ENCODE measurements at regions not wholly inside any gene's neighbourhood (a gene's known extent, or its start where the extent isn't known, plus 50 kb on each side); places are given as distances from the start of the nearest gene placed in this dataset.
A peak's percentile ranks its signal among the peaks of the same experiment; 100 is the strongest.

- no peak for ATAC-seq
- Histone ChIP-seq H3K36me3 (no peaks in the 10 kb centered on the region), H3K4me1 (no peaks in the 10 kb centered on the region), H3K9me3 (no peaks in the 10 kb centered on the region), H3K27ac (no peak overlapping the region), H3K4me3 (no peak overlapping the region), H3K27me3 (no peaks in the 10 kb centered on the region)
- intact Hi-C loops (cut with DNase I; ENCODE audit: low total_unique reads): no loop called here
- TF ChIP-seq, protein P1, sequence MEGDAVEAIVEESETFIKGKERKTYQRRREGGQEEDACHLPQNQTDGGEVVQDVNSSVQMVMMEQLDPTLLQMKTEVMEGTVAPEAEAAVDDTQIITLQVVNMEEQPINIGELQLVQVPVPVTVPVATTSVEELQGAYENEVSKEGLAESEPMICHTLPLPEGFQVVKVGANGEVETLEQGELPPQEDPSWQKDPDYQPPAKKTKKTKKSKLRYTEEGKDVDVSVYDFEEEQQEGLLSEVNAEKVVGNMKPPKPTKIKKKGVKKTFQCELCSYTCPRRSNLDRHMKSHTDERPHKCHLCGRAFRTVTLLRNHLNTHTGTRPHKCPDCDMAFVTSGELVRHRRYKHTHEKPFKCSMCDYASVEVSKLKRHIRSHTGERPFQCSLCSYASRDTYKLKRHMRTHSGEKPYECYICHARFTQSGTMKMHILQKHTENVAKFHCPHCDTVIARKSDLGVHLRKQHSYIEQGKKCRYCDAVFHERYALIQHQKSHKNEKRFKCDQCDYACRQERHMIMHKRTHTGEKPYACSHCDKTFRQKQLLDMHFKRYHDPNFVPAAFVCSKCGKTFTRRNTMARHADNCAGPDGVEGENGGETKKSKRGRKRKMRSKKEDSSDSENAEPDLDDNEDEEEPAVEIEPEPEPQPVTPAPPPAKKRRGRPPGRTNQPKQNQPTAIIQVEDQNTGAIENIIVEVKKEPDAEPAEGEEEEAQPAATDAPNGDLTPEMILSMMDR (IDR thresholded peaks at IDR 0.05 in 4 of 5, conservative IDR thresholded peaks at IDR 0.05 in 1 of 5): no peak
- TF ChIP-seq POLR2A (IDR thresholded peaks at IDR 0.05): no peak
- in situ Hi-C loops (cut with MboI; ENCODE audit: low sequenced_read_pairs in 4 of 4): no loop called here
- DNase-seq: no peak
Observed at GRCh38 chr15:39115379-39116057, 465.4 kb upstream of the THBS1 start.

DNA sequence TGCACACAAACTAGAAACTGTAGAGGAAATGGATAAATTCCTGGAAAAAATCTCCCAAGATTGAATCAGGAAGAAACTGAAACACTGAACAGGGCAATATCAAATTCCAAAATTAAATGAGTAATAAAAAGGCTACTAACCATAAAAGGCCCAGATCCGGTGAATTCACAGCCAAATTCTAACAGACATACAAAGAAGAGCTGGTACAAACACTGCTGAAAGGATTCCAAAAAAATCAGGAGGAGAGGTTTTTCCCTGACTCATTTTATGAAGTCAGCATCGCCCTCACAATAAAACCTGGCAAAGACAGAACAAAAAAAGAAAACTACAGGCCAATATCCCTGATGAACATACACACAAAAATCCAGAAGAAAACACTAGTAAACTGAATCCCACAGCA lies 462.4 kb upstream of the THBS1 start:
- in situ Hi-C loops (cut with MboI; ENCODE audit: low sequenced_read_pairs in 4 of 4): no loop called here
- intact Hi-C loops (cut with DNase I; ENCODE audit: low total_unique reads): no loop called here
- ATAC-seq (peak in 1 of 2 donors; percentile 60), DNase-seq (no peak)
- Histone ChIP-seq H3K4me3 (no peak overlapping the region), H3K4me1 (no peaks in the 10 kb centered on the region), H3K36me3 (no peaks in the 10 kb centered on the region), H3K27me3 (no peaks in the 10 kb centered on the region), H3K9me3 (no peaks in the 10 kb centered on the region), H3K27ac (no peak overlapping the region)
- TF ChIP-seq POLR2A (IDR thresholded peaks at IDR 0.05): no peak
- TF ChIP-seq, protein P1 (IDR thresholded peaks at IDR 0.05 in 4 of 5, conservative IDR thresholded peaks at IDR 0.05 in 1 of 5): no peak

DNA sequence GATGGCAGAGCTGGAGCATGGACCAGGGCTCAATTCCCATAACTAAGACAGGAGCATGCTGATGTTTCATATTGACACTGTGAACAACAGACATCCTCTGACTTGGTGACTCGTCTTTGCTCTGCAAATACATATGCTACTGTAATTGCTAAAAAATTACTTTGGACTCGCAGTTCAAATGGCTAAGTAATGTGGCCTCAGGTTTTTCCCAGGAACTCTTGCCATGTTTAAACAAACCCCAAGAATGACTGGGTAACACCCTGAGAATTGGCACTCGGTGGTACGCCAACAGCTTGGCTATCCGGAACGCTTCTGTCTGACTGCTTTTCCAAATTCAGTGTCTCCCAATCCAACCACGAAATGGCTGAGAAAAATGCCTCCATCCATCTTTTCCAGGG lies 456.7 kb upstream of the THBS1 start:
- TF ChIP-seq, protein P1 (IDR thresholded peaks at IDR 0.05 in 4 of 5, conservative IDR thresholded peaks at IDR 0.05 in 1 of 5): no peak
- no peak for TF ChIP-seq POLR2A (IDR thresholded peaks at IDR 0.05)
- Histone ChIP-seq H3K27ac (peak overlapping the region in 1 of 4 donors; percentile 0), H3K36me3 (no peaks in the 10 kb centered on the region), H3K4me1 (peaks cover 0 to 5% of the 10 kb centered on the region in 2 donors), H3K9me3 (no peaks in the 10 kb centered on the region), H3K4me3 (no peak overlapping the region), H3K27me3 (no peaks in the 10 kb centered on the region)
- no peak for ATAC-seq
- intact Hi-C loops (cut with DNase I; ENCODE audit: low total_unique reads): no loop called here
- DNase-seq: no peak
- in situ Hi-C loops (cut with MboI; ENCODE audit: low sequenced_read_pairs in 4 of 4): no loop called here

GRCh38 chr15:39124553-39125171 lies 456.2 kb upstream of the THBS1 start:
- TF ChIP-seq, protein P1 (IDR thresholded peaks at IDR 0.05 in 4 of 5, conservative IDR thresholded peaks at IDR 0.05 in 1 of 5): no peak
- no peak for TF ChIP-seq POLR2A (IDR thresholded peaks at IDR 0.05)
- peak in 1 of 2 donors; percentile 53 for ATAC-seq

More at GRCh38 chr15:39124553-39125171, 456.2 kb upstream of the THBS1 start:
- Histone ChIP-seq H3K4me3 (no peak overlapping the region), H3K27me3 (no peaks in the 10 kb centered on the region), H3K9me3 (no peaks in the 10 kb centered on the region), H3K4me1 (peaks cover 0 to 5% of the 10 kb centered on the region in 2 donors), H3K27ac (peak overlapping the region in 1 of 4 donors; percentile 0), H3K36me3 (no peaks in the 10 kb centered on the region)
- in situ Hi-C loops (cut with MboI; ENCODE audit: low sequenced_read_pairs in 4 of 4) (no loop called here), intact Hi-C loops (cut with DNase I; ENCODE audit: low total_unique reads) (no loop called here)
- DNase-seq: no peak
